H1 (cell line): ENCODE measurements at regions not wholly inside any gene's neighbourhood (a gene's known extent, or its start where the extent isn't known, plus 50 kb on each side); places are given as distances from the start of the nearest gene placed in this dataset.

ENCODE experiments used
- CTCF ChIA-PET: fragments of 300-600 bp; sonication (Branson Sonifier 250); formaldehyde crosslinking; loops from one replicate; lab custom pipeline; 2021; ENCODE audit not compliant: partially characterized antibody; lab: Charles Lee
- POLR2A ChIA-PET: fragments of 300-600 bp; sonication (Branson Sonifier 250); formaldehyde crosslinking; loops from one replicate; lab custom pipeline; 2021; ENCODE audit warnings: inconsistent platforms; ENCODE audit not compliant: partially characterized antibody; lab: Charles Lee
- DNase-seq, 2 experiments: peaks; one replicate each; pipeline versions ENCODE4 v3.0.0 to v3.0.0-alpha.2; 2010 to 2022; ENCODE audit warnings: low spot score in 2 of 2, low read depth in 1 of 2, mixed read lengths in 1 of 2
- FAIRE-seq: peaks from 2 replicates; lab custom pipeline; 2011; peaks lifted over from hg19 to GRCh38; lab: Jason Lieb, UNC
- H2AFZ ChIP-seq: 2 replicates; pipeline ENCODE4 v1.8.1; 2012; ENCODE audit warnings: low read length, inconsistent platforms
- H2AK5ac ChIP-seq: 2 replicates; pipeline ENCODE4 v1.6.1; 2013; ENCODE audit warnings: low read depth, low read length
- H2BK120ac ChIP-seq: replicated peaks from 2 replicates; pipeline ENCODE3; 2013; ENCODE audit warnings: low read depth, low read length, inconsistent platforms
- H2BK12ac ChIP-seq: 2 replicates; pipeline ENCODE4 v1.6.1; 2013; ENCODE audit warnings: low read depth, low read length
- H2BK15ac ChIP-seq: 2 replicates; pipeline ENCODE4 v1.6.1; 2013; ENCODE audit warnings: low read length
- H2BK20ac ChIP-seq: 2 replicates; pipeline ENCODE4 v1.6.1; 2013; ENCODE audit warnings: low read length
- H2BK5ac ChIP-seq: 2 replicates; pipeline ENCODE4 v1.6.1; 2013; ENCODE audit warnings: low read depth, low read length
- H3K14ac ChIP-seq: 2 replicates; pipeline ENCODE4 v1.6.1; 2013; ENCODE audit warnings: inconsistent platforms; ENCODE audit not compliant: insufficient read length
- H3K18ac ChIP-seq: 2 replicates; pipeline ENCODE4 v1.6.1; 2013; ENCODE audit warnings: low read length; ENCODE audit errors: extremely low read depth
- H3K23ac ChIP-seq: 2 replicates; pipeline ENCODE4 v1.6.1; 2013; ENCODE audit warnings: inconsistent platforms; ENCODE audit not compliant: insufficient read length
- H3K23me2 ChIP-seq: 2 replicates; pipeline ENCODE4 v1.6.1; 2013; ENCODE audit warnings: low read depth, low read length
- H3K27ac ChIP-seq: 2 replicates; pipeline ENCODE4 v1.6.1; 2011; ENCODE audit warnings: low read depth, low read length, inconsistent platforms
- H3K27me3 ChIP-seq, 4 experiments: replicated peaks in 1 of 4; 1 replicate in 1 of 4; 2 replicates in 3 of 4; pipeline versions ENCODE4 v1.6.1 to v1.8.1; 2011 to 2013; ENCODE audit warnings: low read length in 3 of 4, mild to moderate bottlenecking in 3 of 4, inconsistent platforms in 2 of 4, mixed read lengths in 2 of 4, moderate library complexity in 1 of 4; ENCODE audit not compliant: control insufficient read depth in 3 of 4, insufficient read depth in 3 of 4; ENCODE audit errors: extremely low read depth in 1 of 4
- H3K36me3 ChIP-seq, 4 experiments: 2 replicates each; pipeline versions ENCODE4 v1.6.1 to v1.8.1; 2011 to 2013; ENCODE audit warnings: mild to moderate bottlenecking in 4 of 4, low read length in 3 of 4, moderate library complexity in 2 of 4, control low read depth in 1 of 4, inconsistent platforms in 1 of 4; ENCODE audit not compliant: insufficient read depth in 4 of 4, control insufficient read depth in 2 of 4
- H3K4ac ChIP-seq: replicated peaks from 2 replicates; pipeline ENCODE3; 2013; ENCODE audit warnings: low read length, low read depth, mixed read lengths, inconsistent platforms; ENCODE audit not compliant: insufficient read length
- H3K4me1 ChIP-seq, 4 experiments: replicated peaks in 1 of 4; 1 replicate in 1 of 4; 2 replicates in 3 of 4; pipeline versions ENCODE4 v1.6.1 to v1.8.1; 2011 to 2013; ENCODE audit warnings: low read length in 3 of 4, inconsistent platforms in 2 of 4, mixed read lengths in 1 of 4; ENCODE audit not compliant: insufficient read depth in 4 of 4, control insufficient read depth in 3 of 4
- H3K4me2 ChIP-seq, 2 experiments: 2 replicates each; pipeline versions ENCODE4 v1.6.1 to v1.8.1; 2011 to 2013; ENCODE audit warnings: low read depth in 2 of 2, low read length in 2 of 2, control low read depth in 1 of 2, inconsistent platforms in 1 of 2, mild to moderate bottlenecking in 1 of 2; ENCODE audit not compliant: insufficient read depth in 1 of 2
- H3K4me3 ChIP-seq, 4 experiments: fragments of 200-600, 300-600 bp in 1 of 4; sonication (generic), shearing (Covaris generic), sonication (Bioruptor Twin) in 1 of 4; 2 replicates each; pipeline versions ENCODE4 v1.5.1 to v1.8.1; 2011 to 2016; ENCODE audit warnings: low read length in 4 of 4, low read depth in 3 of 4, control low read depth in 2 of 4, inconsistent platforms in 2 of 4, mild to moderate bottlenecking in 2 of 4, mixed read lengths in 1 of 4, moderate library complexity in 1 of 4; ENCODE audit not compliant: insufficient read depth in 2 of 4; ENCODE audit errors: extremely low read depth in 1 of 4
- H3K56ac ChIP-seq: replicated peaks from 2 replicates; pipeline ENCODE3; 2013; ENCODE audit warnings: low read depth, mild to moderate bottlenecking, mixed read lengths, low read length, inconsistent platforms; ENCODE audit not compliant: insufficient read length
- H3K79me1 ChIP-seq: 2 replicates; pipeline ENCODE4 v1.6.1; 2013; ENCODE audit warnings: low read depth, low read length, control low read depth
- H3K79me2 ChIP-seq, 2 experiments: 2 replicates each; pipeline versions ENCODE4 v1.6.1 to v1.8.1; 2012 to 2013; ENCODE audit warnings: low read length in 2 of 2, mild to moderate bottlenecking in 2 of 2, inconsistent platforms in 1 of 2; ENCODE audit not compliant: insufficient read depth in 2 of 2, control insufficient read depth in 1 of 2
- H3K9ac ChIP-seq, 4 experiments: replicated peaks in 1 of 4; 1 replicate in 1 of 4; 2 replicates in 3 of 4; pipeline versions ENCODE4 v1.6.1 to v1.8.1; 2011 to 2013; ENCODE audit warnings: low read depth in 3 of 4, low read length in 3 of 4, control low read depth in 2 of 4, mild to moderate bottlenecking in 2 of 4, moderate library complexity in 2 of 4, inconsistent platforms in 1 of 4; ENCODE audit errors: extremely low read depth in 1 of 4
- H3K9me3 ChIP-seq, 2 experiments: 2 replicates each; pipeline versions ENCODE4 v1.6.1 to v1.8.1; 2012 to 2013; ENCODE audit warnings: mild to moderate bottlenecking in 2 of 2, moderate library complexity in 2 of 2, control low read depth in 1 of 2, inconsistent platforms in 1 of 2, low read depth in 1 of 2, low read length in 1 of 2, mixed read lengths in 1 of 2; ENCODE audit not compliant: insufficient read depth in 2 of 2
- H4K20me1 ChIP-seq, 2 experiments: replicated peaks in 1 of 2; 2 replicates each; pipeline versions ENCODE3 to v1.8.1; 2011 to 2013; ENCODE audit warnings: inconsistent platforms in 2 of 2, low read length in 2 of 2, mild to moderate bottlenecking in 1 of 2; ENCODE audit not compliant: insufficient read depth in 2 of 2, control insufficient read depth in 1 of 2
- H4K5ac ChIP-seq: 2 replicates; pipeline ENCODE4 v1.6.1; 2013; ENCODE audit warnings: low read length, low read depth, mixed read lengths, inconsistent platforms; ENCODE audit not compliant: insufficient read length
- H4K8ac ChIP-seq: 2 replicates; pipeline ENCODE4 v1.8.0; 2013; ENCODE audit warnings: mild to moderate bottlenecking, moderate library complexity, low read length, inconsistent platforms; ENCODE audit not compliant: insufficient read depth; ENCODE audit errors: extremely low read depth
- H4K91ac ChIP-seq: replicated peaks from 2 replicates; pipeline ENCODE3; 2013; ENCODE audit warnings: low read length, mixed read lengths, inconsistent platforms; ENCODE audit not compliant: insufficient read length
- CBX5 ChIP-seq: fragments of 300-800, 300-1000 bp; sonication (generic); IDR thresholded peaks from 2 replicates; pipeline ENCODE4 v1.7.1; 2016; ENCODE audit warnings: antibody characterized with exemption, low read length, low read depth
- CBX8 ChIP-seq: fragments of 300-800, 300-1000 bp; sonication (generic); IDR thresholded peaks from 2 replicates; pipeline ENCODE4 v1.7.1; 2016; ENCODE audit warnings: low read depth, low read length, borderline replicate concordance
- CHD1 ChIP-seq: IDR thresholded peaks from 2 replicates; pipeline ENCODE4 v1.6.1; 2012; ENCODE audit warnings: low read depth, low read length, improper control_type of control experiment
- CTBP2 ChIP-seq: IDR thresholded peaks from 2 replicates; pipeline ENCODE4 v1.7.0; 2011; ENCODE audit warnings: borderline replicate concordance, mild to moderate bottlenecking, moderate library complexity, mixed read lengths, low read length; ENCODE audit not compliant: insufficient read depth, insufficient read length
- EZH2 ChIP-seq: fragments of 200-600 bp; sonication (generic); IDR thresholded peaks from 2 replicates; pipeline ENCODE4 v1.7.1; 2012; ENCODE audit warnings: low read depth, mild to moderate bottlenecking, moderate library complexity, low read length, inconsistent platforms; ENCODE audit not compliant: severe bottlenecking
- HDAC6 ChIP-seq: IDR thresholded peaks from one replicate; pipeline ENCODE4 v1.7.1; 2012; ENCODE audit warnings: low read depth, mild to moderate bottlenecking, inconsistent platforms, low read length, moderate library complexity
- JUN ChIP-seq: IDR thresholded peaks from 2 replicates; pipeline ENCODE4 v1.6.1; 2011; ENCODE audit warnings: low read depth, mild to moderate bottlenecking, improper control_type of control experiment, low read length
- KDM1A ChIP-seq: fragments of 200-600, 300-600 bp; sonication (generic); IDR thresholded peaks from 2 replicates; pipeline ENCODE4 v1.7.1; 2016; ENCODE audit warnings: mild to moderate bottlenecking, low read length, borderline replicate concordance
- KDM4A ChIP-seq: IDR thresholded peaks from one replicate; pipeline ENCODE4 v1.7.1; 2012; ENCODE audit warnings: low read depth, mild to moderate bottlenecking, moderate library complexity, low read length, inconsistent platforms; ENCODE audit not compliant: severe bottlenecking
- POLR2AphosphoS5 ChIP-seq: IDR thresholded peaks from 2 replicates; pipeline ENCODE4 v1.6.1; 2011; ENCODE audit warnings: low read depth, low read length
- POU5F1 ChIP-seq: IDR thresholded peaks from 2 replicates; pipeline ENCODE4 v1.6.1; 2011; ENCODE audit warnings: low read depth, mild to moderate bottlenecking, low read length, moderate library complexity
- RBBP5 ChIP-seq: IDR thresholded peaks from 2 replicates; pipeline ENCODE4 v1.7.1; 2012; ENCODE audit warnings: low read depth, mild to moderate bottlenecking, inconsistent platforms, low read length, moderate library complexity, borderline replicate concordance
- SRF ChIP-seq: IDR thresholded peaks from 2 replicates; pipeline ENCODE4 v1.6.1; 2011; ENCODE audit warnings: mild to moderate bottlenecking, low read depth, low read length, moderate library complexity
- TAF1 ChIP-seq: IDR thresholded peaks from 2 replicates; pipeline ENCODE4 v1.6.1; 2011; ENCODE audit warnings: mild to moderate bottlenecking, low read depth, low read length
- TAF7 ChIP-seq: optimal IDR thresholded peaks from 2 replicates; pipeline ENCODE3; 2011; ENCODE audit warnings: low read depth, mild to moderate bottlenecking, inconsistent platforms, low read length, moderate library complexity, borderline replicate concordance
- TF ChIP-seq, protein P1 (sequence below): IDR thresholded peaks from 2 replicates; pipeline ENCODE4 v1.6.1; 2012; ENCODE audit warnings: inconsistent platforms

DNA sequence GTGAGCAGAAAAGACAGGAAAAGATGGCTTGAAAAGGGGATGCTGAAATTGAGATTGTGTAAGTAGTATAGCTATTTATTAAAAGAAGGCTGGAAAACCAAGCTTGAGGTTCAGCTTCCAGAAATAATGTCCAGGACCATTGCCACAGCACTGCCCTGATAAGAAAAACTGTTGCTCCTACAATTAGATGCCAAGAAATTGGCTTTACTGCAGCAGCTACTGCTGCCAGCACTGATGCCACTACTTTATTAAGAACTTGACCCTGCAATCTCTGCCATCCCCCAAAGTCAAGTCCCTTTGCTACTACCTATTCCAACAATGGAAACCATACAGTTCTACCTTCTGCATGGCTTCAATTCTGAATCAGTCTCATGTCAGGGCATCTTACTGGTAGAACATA, 130.0 kb upstream of the VAMP7 start:
- H3K27me3 ChIP-seq, result no peaks in the 10 kb centered on the region
- no peak overlapping the region for H3K18ac ChIP-seq
- no peaks in the 10 kb centered on the region for H3K36me3 ChIP-seq
- H3K79me1 ChIP-seq, result no peaks in the 10 kb centered on the region
- no peak overlapping the region for H3K56ac ChIP-seq
- ChIA-PET CTCF (no interaction called here), POLR2A (no interaction called here)
- no peak overlapping the region for H2AFZ ChIP-seq
- no peak overlapping the region for H2AK5ac ChIP-seq
- no peak overlapping the region for H2BK120ac ChIP-seq
- H3K4me3 ChIP-seq, result no peak overlapping the region
- no peak overlapping the region for H3K23ac ChIP-seq
- FAIRE-seq (no peak), DNase-seq (no peak)
- H3K79me2 ChIP-seq, result no peaks in the 10 kb centered on the region
- H3K27ac ChIP-seq, result no peak overlapping the region
- H4K8ac ChIP-seq, result no peak overlapping the region
- no peak overlapping the region for H2BK5ac ChIP-seq
- no peak overlapping the region for H3K4ac ChIP-seq
- H3K14ac ChIP-seq, result no peak overlapping the region
- H3K4me2 ChIP-seq, result no peak overlapping the region
- no peaks in the 10 kb centered on the region for H3K4me1 ChIP-seq
- H2BK12ac ChIP-seq, result no peak overlapping the region
- H4K91ac ChIP-seq, result no peak overlapping the region
- no peaks in the 10 kb centered on the region for H4K20me1 ChIP-seq
- H3K23me2 ChIP-seq, result no peaks in the 10 kb centered on the region; the same call in 1 of the 2 replicates
- H3K9me3 ChIP-seq, result peaks cover 6 to 16% of the 10 kb centered on the region in 2 experiments; a peak in 3 of 4 replicates
- H3K9ac ChIP-seq, result no peak overlapping the region
- no peak overlapping the region for H4K5ac ChIP-seq
- H2BK15ac ChIP-seq, result no peak overlapping the region
- H2BK20ac ChIP-seq, result no peak overlapping the region
- TF ChIP-seq CHD1, result no peak
- no peak for TF ChIP-seq POLR2AphosphoS5
- no peak for TF ChIP-seq POU5F1
- no peak for TF ChIP-seq TAF7
- TF ChIP-seq CBX8, result no peak
- no peak for TF ChIP-seq CTBP2
- TF ChIP-seq, protein P1, sequence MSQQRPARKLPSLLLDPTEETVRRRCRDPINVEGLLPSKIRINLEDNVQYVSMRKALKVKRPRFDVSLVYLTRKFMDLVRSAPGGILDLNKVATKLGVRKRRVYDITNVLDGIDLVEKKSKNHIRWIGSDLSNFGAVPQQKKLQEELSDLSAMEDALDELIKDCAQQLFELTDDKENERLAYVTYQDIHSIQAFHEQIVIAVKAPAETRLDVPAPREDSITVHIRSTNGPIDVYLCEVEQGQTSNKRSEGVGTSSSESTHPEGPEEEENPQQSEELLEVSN, result no peak
- no peak for TF ChIP-seq SRF
- TF ChIP-seq TAF1, result no peak
- no peak for TF ChIP-seq CBX5
- no peak for TF ChIP-seq RBBP5
- TF ChIP-seq JUN, result no peak
- TF ChIP-seq EZH2, result no peak
- TF ChIP-seq KDM1A, result no peak
- TF ChIP-seq KDM4A, result no peak
- no peak for TF ChIP-seq HDAC6
